HG03159 (cell line): ENCODE measurements at regions not wholly inside any gene's neighbourhood (a gene's known extent, or its start where the extent isn't known, plus 50 kb on each side); places are given as distances from the start of the nearest gene placed in this dataset.
"Not testable (repeated sequence)": the region's sequence is repeated elsewhere in the genome, so short reads cannot be mapped to it uniquely, and the experiment has no call there.

Source experiments
- ATAC-seq: cut with Tn5 transposase; IDR thresholded peaks from one replicate; pipeline ENCODE4 v1.9.1; 2021; ENCODE audit warnings: mild to moderate bottlenecking, moderate library complexity; ENCODE audit not compliant: unreplicated experiment

- not testable (repeated sequence) for ATAC-seq
Measured at GRCh38 chr6:27047725-27048124, 199.8 kb upstream of the PRSS16 start.

GRCh38 chr6:27049863-27050781 lies 197.4 kb upstream of the PRSS16 start:
- no peak for ATAC-seq

GRCh38 chr6:27052082-27052730 lies 195.3 kb upstream of the PRSS16 start:
- not testable (repeated sequence) for ATAC-seq

GRCh38 chr6:27052731-27053082 lies 194.8 kb upstream of the PRSS16 start:
- no peak for ATAC-seq

GRCh38 chr6:27053738-27054137 lies 193.8 kb upstream of the PRSS16 start:
- ATAC-seq, result no peak

- no peak for ATAC-seq
Measured at GRCh38 chr6:27056615-27057014, 190.9 kb upstream of the PRSS16 start.

GRCh38 chr6:27059621-27060425 lies 187.7 kb upstream of the PRSS16 start:
- ATAC-seq, result no peak

GRCh38 chr6:27061235-27061993 lies 186.1 kb upstream of the PRSS16 start:
- ATAC-seq, result no peak

GRCh38 chr6:27062755-27063154 lies 184.7 kb upstream of the PRSS16 start:
- ATAC-seq, result no peak

- no peak for ATAC-seq
Measured at GRCh38 chr6:27065183-27065582, 182.3 kb upstream of the PRSS16 start.

- no peak for ATAC-seq
Measured at GRCh38 chr6:27066381-27066780, 181.1 kb upstream of the PRSS16 start.

GRCh38 chr6:27066802-27067201 lies 180.7 kb upstream of the PRSS16 start:
- no peak for ATAC-seq

- no peak for ATAC-seq
Measured at GRCh38 chr6:27073441-27073840, 174.1 kb upstream of the PRSS16 start.

GRCh38 chr6:27076116-27076515 lies 171.4 kb upstream of the PRSS16 start:
- no peak for ATAC-seq

- ATAC-seq, result peak; percentile 66
Measured at GRCh38 chr6:27078734-27079357, 168.7 kb upstream of the PRSS16 start.

- ATAC-seq, result no peak
Measured at GRCh38 chr6:27081188-27081587, 166.3 kb upstream of the PRSS16 start.

- no peak for ATAC-seq
Measured at GRCh38 chr6:27081931-27082330, 165.6 kb upstream of the PRSS16 start.

- no peak for ATAC-seq
Measured at GRCh38 chr6:27088068-27088467, 159.4 kb upstream of the PRSS16 start.

- ATAC-seq, result no peak
Measured at GRCh38 chr6:27091661-27092315, 155.7 kb upstream of the PRSS16 start.

GRCh38 chr6:27092316-27092692 lies 155.2 kb upstream of the PRSS16 start:
- ATAC-seq, result no peak
